Ectodermal cell (in vitro differentiated cells): ENCODE measurements at regions not wholly inside any gene's neighbourhood (a gene's known extent, or its start where the extent isn't known, plus 50 kb on each side); places are given as distances from the start of the nearest gene placed in this dataset.

ENCODE experiments used
- H3K27ac ChIP-seq: 2 replicates; pipeline ENCODE4 v1.7.0; 2013; ENCODE audit warnings: mild to moderate bottlenecking, low read depth, low read length; ENCODE audit not compliant: insufficient read depth, poor library complexity, severe bottlenecking
- H3K27me3 ChIP-seq: 2 replicates; pipeline ENCODE4 v1.7.0; 2013; ENCODE audit warnings: mild to moderate bottlenecking, low read length; ENCODE audit not compliant: insufficient read depth, control insufficient read depth, poor library complexity, severe bottlenecking
- H3K36me3 ChIP-seq: one replicate; pipeline ENCODE4 v1.7.0; 2013; ENCODE audit warnings: low read length; ENCODE audit not compliant: control insufficient read depth, insufficient read depth
- H3K4me1 ChIP-seq: one replicate; pipeline ENCODE4 v1.7.0; 2013; ENCODE audit warnings: low read length; ENCODE audit not compliant: control insufficient read depth, insufficient read depth
- H3K4me3 ChIP-seq: 2 replicates; pipeline ENCODE4 v1.7.0; 2013; ENCODE audit warnings: low read depth, low read length, control low read depth; ENCODE audit not compliant: insufficient read depth
- H3K9me3 ChIP-seq: 2 replicates; pipeline ENCODE4 v1.7.0; 2013; ENCODE audit warnings: mild to moderate bottlenecking, low read length, moderate library complexity; ENCODE audit not compliant: control insufficient read depth
- WGBS, 2 experiments: methylation state at CpG; one replicate each; pipeline ENCODE4 v1.1.7; 2013; ENCODE audit warnings: missing lambda C conversion rate in 2 of 2; 5-methylcytosine and 5-hydroxymethylcytosine counted together

DNA sequence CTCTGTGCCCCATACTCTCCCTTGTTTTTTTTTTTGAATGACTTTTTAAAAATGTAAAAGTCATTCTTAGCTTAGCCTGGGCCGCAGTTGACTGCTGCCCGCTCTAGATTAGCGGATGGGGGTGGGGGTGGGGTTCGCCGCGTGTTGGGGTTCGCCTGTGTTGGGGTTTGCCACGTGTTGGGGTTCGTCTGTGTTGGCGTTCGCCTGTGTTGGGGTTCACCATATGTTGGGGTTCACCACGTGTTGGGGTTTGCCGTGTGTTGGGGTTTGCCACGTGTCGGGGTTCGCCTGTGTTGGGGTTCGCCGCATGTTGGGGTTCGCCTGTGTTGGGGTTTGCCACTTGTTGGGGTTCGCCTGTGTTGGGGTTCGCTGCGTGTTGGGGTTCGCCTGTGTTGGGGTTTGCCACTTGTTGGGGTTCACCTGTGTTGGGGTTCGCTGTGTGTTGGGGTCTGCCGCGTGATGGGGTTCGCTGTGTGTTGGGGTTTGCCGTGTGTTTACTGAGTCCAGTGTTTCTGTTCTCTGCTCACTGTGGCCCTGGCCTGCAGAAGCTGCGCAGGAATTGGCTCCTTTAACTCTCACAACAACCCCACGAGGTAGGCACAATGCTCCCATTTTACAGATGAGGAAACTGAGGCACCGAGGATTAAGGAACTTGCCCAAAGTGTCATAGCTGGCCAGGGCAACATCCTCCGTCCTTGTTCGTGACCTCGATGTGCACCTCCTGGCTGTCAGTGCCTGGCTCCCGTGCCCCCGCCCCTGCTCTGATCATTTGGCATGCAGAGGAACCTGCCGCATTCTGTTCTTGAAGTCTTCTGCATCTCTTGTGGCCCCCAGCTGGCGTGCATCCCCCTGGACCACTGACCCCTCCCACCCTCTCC lies 96.6 kb upstream of the CIBAR2 start:
- Histone ChIP-seq H3K4me3 (no peak overlapping the region), H3K9me3 (no peaks in the 10 kb centered on the region), H3K27me3 (no peaks in the 10 kb centered on the region), H3K36me3 (no peaks in the 10 kb centered on the region), H3K4me1 (peaks cover 22% of the 10 kb centered on the region), H3K27ac (no peak overlapping the region)
- WGBS, 2 experiments, result 93 to 95% methylated on average over 38 of the region's 38 CpGs

- Histone ChIP-seq H3K27ac (no peak overlapping the region), H3K36me3 (no peaks in the 10 kb centered on the region), H3K27me3 (no peaks in the 10 kb centered on the region), H3K4me1 (peaks cover 26% of the 10 kb centered on the region), H3K4me3 (no peak overlapping the region), H3K9me3 (no peaks in the 10 kb centered on the region)
- WGBS, 2 experiments, result 76 to 79% methylated on average over 17 of the region's 17 CpGs
These were observed 97.4 kb upstream of the CIBAR2 start for GRCh38 chr16:85209526-85210121.

DNA sequence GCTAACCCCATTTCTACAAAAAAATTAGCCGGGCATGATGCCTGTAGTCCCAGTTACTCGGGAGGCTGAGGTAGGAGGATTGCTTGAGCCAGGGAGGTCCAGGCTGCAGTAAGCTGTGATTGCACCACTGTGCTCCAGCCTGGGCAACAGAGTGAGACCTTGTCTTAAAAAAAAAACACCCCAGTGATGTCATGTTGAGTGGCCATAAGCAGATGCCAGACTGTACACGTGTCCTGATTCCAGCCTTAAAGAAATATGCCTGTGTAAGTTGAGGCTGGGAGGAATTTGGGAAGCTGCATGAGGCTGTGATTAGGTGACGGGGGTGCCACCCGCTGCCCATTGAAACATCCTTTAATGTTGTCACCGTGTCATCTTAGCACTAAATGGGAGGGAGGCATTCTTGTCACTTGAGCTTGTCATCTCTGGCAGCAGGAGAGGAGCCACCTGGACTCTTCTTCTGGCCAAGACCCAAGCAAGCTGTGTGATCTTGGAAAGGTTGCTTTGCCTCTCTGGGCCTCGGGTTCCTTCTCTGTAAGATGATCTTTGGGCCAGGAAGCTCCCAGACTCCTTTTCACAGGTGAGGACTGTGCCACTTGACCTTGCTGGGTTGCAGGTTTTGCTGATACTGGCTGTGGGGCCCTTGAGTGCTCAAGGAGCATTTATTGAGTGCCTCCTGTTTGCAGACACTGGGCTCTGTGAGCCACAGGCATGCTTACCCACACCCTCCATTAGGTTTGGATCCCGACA lies 98.3 kb upstream of the CIBAR2 start:
- Histone ChIP-seq H3K4me3 (no peak overlapping the region), H3K27me3 (no peaks in the 10 kb centered on the region), H3K36me3 (no peaks in the 10 kb centered on the region), H3K9me3 (no peaks in the 10 kb centered on the region), H3K27ac (no peak overlapping the region), H3K4me1 (peaks cover 28% of the 10 kb centered on the region)
- WGBS, 2 experiments, result 92 to 94% methylated on average over 8 of the region's 8 CpGs

GRCh38 chr16:85211271-85211801 lies 99.1 kb upstream of the CIBAR2 start:
- Histone ChIP-seq H3K4me1 (peaks cover 22% of the 10 kb centered on the region), H3K4me3 (no peak overlapping the region), H3K27ac (no peak overlapping the region), H3K36me3 (no peaks in the 10 kb centered on the region), H3K27me3 (no peaks in the 10 kb centered on the region), H3K9me3 (no peaks in the 10 kb centered on the region)
- 93 to 94% methylated on average over 17 of the region's 17 CpGs for WGBS, 2 experiments

DNA sequence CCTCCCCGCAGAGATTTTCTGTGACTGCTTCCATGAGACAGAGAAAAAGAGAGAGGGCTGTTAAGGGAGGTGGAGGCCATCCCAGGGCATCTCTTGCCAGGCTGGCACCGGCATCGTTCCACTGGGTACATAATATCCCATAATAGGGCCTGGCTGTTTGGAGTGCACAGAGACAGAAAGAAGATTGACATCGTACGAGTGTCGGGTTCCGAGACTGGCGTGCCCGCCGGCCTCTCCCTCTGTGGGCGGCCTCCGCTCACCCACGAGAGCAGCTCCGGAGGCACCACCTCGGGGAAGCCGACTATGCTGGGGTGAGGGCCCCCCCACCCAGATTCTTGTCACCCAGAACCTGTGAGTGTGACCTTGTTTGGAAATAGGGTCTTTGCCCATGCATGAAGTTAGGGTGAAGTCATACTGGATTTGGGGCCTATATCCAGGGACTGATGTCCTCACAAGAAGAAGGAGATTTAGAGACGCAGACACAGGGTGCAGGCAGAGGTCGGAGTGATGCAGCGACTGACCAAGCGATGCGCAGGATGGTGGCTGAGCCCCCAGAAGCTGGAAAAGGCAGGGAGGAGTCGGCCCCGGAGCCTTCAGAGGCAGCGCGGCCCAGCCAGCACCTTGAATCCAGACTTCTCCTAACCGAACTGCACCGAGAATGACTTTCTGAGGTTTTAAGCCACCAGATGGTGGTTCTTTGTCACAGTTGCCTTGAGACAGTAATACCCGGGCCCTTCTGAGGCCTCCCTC lies 101.8 kb upstream of the CIBAR2 start:
- no peaks in the 10 kb centered on the region for H3K27me3 ChIP-seq
- H3K36me3 ChIP-seq, result no peaks in the 10 kb centered on the region
- H3K4me3 ChIP-seq, result no peak overlapping the region
- 93 to 95% methylated on average over 28 of the region's 28 CpGs for WGBS, 2 experiments
- no peaks in the 10 kb centered on the region for H3K9me3 ChIP-seq
- H3K4me1 ChIP-seq, result peaks cover 6% of the 10 kb centered on the region
- H3K27ac ChIP-seq, result no peak overlapping the region

- Histone ChIP-seq H3K27me3 (no peaks in the 10 kb centered on the region), H3K36me3 (no peaks in the 10 kb centered on the region), H3K4me1 (peaks cover 13% of the 10 kb centered on the region), H3K4me3 (no peak overlapping the region), H3K9me3 (no peaks in the 10 kb centered on the region), H3K27ac (no peak overlapping the region)
- WGBS, 2 experiments, result 82 to 83% methylated on average over 8 of the region's 8 CpGs
These were observed 103.3 kb upstream of the CIBAR2 start for GRCh38 chr16:85215478-85216118.

DNA sequence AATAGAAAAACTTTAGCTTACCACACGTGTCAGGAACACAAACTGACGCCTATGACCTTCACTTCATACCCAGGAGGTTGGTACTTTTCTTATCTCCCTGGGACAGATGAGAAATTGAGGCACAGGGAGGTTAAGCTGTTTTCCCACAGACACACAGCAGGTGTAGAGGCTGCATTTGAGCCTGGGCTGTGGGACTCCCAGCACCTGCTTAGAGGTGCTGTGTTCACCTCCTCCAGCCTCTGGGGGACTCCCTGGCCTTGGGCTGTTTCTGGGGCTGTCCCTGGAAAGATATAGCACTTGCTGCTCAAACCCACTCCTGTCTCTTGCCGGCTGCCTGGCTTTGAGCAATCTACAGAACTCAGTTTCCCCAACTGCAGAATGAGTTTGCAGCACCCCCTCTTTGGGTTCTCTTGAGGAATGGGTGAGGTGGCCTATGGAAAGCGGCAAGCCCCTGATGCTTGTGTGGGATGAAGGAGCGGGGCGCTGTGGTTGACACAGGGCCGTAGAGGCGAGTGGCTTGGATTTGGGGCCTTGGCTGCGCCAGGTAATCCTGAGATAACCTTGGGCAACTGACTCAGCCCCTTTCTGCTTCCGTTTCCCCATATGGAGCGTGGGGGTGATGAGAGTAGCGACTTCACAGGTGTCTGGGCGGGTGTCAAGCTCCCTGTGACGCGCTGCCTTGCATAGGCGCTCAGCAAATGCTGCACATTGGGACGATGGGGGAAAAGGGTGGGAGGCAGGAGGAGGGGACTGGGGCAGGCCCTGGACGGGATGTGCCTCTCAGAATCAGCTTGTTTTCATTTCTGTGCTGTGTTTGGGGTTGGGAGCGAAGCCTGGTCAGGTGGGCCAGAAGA lies 104.5 kb upstream of the CIBAR2 start:
- Histone ChIP-seq H3K9me3 (no peaks in the 10 kb centered on the region), H3K27ac (no peak overlapping the region), H3K36me3 (no peaks in the 10 kb centered on the region), H3K4me1 (peaks cover 25% of the 10 kb centered on the region), H3K4me3 (no peak overlapping the region), H3K27me3 (no peaks in the 10 kb centered on the region)
- WGBS, 2 experiments, result 89 to 90% methylated on average over 19 of the region's 19 CpGs

DNA sequence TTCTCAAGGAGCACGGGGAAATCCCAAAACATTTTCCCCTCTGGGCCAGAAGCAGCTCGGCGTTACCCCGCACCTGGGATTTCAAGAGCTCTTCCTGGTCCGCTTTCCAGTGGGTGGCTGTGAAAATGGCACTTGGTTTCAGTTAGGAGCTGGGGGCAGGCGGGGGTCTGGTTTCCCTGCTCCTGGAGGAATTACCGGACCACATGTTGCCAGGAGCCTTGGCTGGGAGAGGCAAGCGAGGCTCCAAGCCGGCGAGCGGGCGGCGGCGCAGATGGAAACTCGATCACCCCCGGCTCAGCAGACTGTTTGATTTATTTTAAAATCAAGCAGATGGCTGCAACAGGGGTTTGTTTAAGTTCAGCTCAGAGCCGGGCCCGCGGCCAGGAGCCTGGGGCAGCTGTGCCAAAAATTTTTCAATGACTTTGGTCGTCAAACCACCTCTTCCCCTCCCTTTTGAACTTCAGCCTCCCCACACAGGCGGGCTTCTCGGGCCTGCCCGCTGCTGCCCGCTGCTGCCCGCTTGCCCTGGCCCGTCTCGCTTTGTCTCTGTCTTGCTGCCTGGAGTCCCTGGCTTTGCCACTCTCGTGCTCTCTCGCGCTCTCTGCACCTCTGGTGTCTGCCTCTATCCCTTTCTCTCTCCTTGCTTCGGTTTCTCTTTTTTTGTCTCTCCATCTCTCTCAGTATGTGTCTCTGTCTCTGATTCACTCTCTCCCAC lies 108.0 kb upstream of the CIBAR2 start:
- H3K9me3 ChIP-seq, result no peaks in the 10 kb centered on the region

More for the DNA sequence above, 108.0 kb upstream of the CIBAR2 start:
- Histone ChIP-seq H3K36me3 (no peaks in the 10 kb centered on the region), H3K27me3 (no peaks in the 10 kb centered on the region), H3K4me3 (no peak overlapping the region), H3K27ac (no peak overlapping the region), H3K4me1 (peaks cover 31% of the 10 kb centered on the region)
- 71 to 72% methylated on average over 31 of the region's 31 CpGs for WGBS, 2 experiments
